GM21737 (cell line): ENCODE measurements at regions not wholly inside any gene's neighbourhood (a gene's known extent, or its start where the extent isn't known, plus 50 kb on each side); places are given as distances from the start of the nearest gene placed in this dataset.
"Not testable (repeated sequence)": the region's sequence is repeated elsewhere in the genome, so short reads cannot be mapped to it uniquely, and the experiment has no call there.

Experiments used
- ATAC-seq: cut with Tn5 transposase; IDR thresholded peaks from one replicate; pipeline ENCODE4 v1.9.1; 2021; ENCODE audit warnings: mild to moderate bottlenecking, moderate library complexity; ENCODE audit not compliant: unreplicated experiment

- ATAC-seq: no peak
Observed at GRCh38 chr1:57536749-57537423, 113.0 kb upstream of the DAB1 start.

- no peak for ATAC-seq
Observed at GRCh38 chr1:57532299-57532698, 108.4 kb upstream of the DAB1 start.

- ATAC-seq: not testable (repeated sequence)
Observed at GRCh38 chr1:57530911-57531260, 107.0 kb upstream of the DAB1 start.

- no peak for ATAC-seq
Observed at GRCh38 chr1:57530206-57530910, 106.5 kb upstream of the DAB1 start.

GRCh38 chr1:57522575-57522974, 98.7 kb upstream of the DAB1 start:
- ATAC-seq: no peak

- ATAC-seq: no peak
Observed at GRCh38 chr1:57520743-57521515, 97.1 kb upstream of the DAB1 start.

- ATAC-seq: no peak
Observed at GRCh38 chr1:57518496-57518895, 94.6 kb upstream of the DAB1 start.

GRCh38 chr1:57517587-57518374, 93.9 kb upstream of the DAB1 start:
- ATAC-seq: no peak

- ATAC-seq: no peak
Observed at GRCh38 chr1:57512386-57512785, 88.5 kb upstream of the DAB1 start.

GRCh38 chr1:57506941-57507340, 83.1 kb upstream of the DAB1 start:
- ATAC-seq: no peak

GRCh38 chr1:57503337-57503736, 79.5 kb upstream of the DAB1 start:
- no peak for ATAC-seq

- no peak for ATAC-seq
Observed at GRCh38 chr1:57500136-57500830, 76.4 kb upstream of the DAB1 start.

GRCh38 chr1:57494530-57495079, 70.7 kb upstream of the DAB1 start:
- no peak for ATAC-seq

- ATAC-seq: no peak
Observed at GRCh38 chr1:57492586-57493226, 68.8 kb upstream of the DAB1 start.

GRCh38 chr1:57489358-57490036, 65.6 kb upstream of the DAB1 start:
- ATAC-seq: no peak

GRCh38 chr1:57485643-57486042, 61.8 kb upstream of the DAB1 start:
- no peak for ATAC-seq

GRCh38 chr1:57483954-57484353, 60.1 kb upstream of the DAB1 start:
- no peak for ATAC-seq

GRCh38 chr1:57479471-57479870, 55.6 kb upstream of the DAB1 start:
- no peak for ATAC-seq

GRCh38 chr1:57475366-57475765, 51.5 kb upstream of the DAB1 start:
- ATAC-seq: no peak
